Ectodermal cell (in vitro differentiated cells): ENCODE measurements at regions not wholly inside any gene's neighbourhood (a gene's known extent, or its start where the extent isn't known, plus 50 kb on each side); places are given as distances from the start of the nearest gene placed in this dataset.

Experiments used
- H3K27ac ChIP-seq: 2 replicates; pipeline ENCODE4 v1.7.0; 2013; ENCODE audit warnings: mild to moderate bottlenecking, low read depth, low read length; ENCODE audit not compliant: insufficient read depth, poor library complexity, severe bottlenecking
- H3K27me3 ChIP-seq: 2 replicates; pipeline ENCODE4 v1.7.0; 2013; ENCODE audit warnings: mild to moderate bottlenecking, low read length; ENCODE audit not compliant: insufficient read depth, control insufficient read depth, poor library complexity, severe bottlenecking
- H3K36me3 ChIP-seq: one replicate; pipeline ENCODE4 v1.7.0; 2013; ENCODE audit warnings: low read length; ENCODE audit not compliant: control insufficient read depth, insufficient read depth
- H3K4me1 ChIP-seq: one replicate; pipeline ENCODE4 v1.7.0; 2013; ENCODE audit warnings: low read length; ENCODE audit not compliant: control insufficient read depth, insufficient read depth
- H3K4me3 ChIP-seq: 2 replicates; pipeline ENCODE4 v1.7.0; 2013; ENCODE audit warnings: low read depth, low read length, control low read depth; ENCODE audit not compliant: insufficient read depth
- H3K9me3 ChIP-seq: 2 replicates; pipeline ENCODE4 v1.7.0; 2013; ENCODE audit warnings: mild to moderate bottlenecking, low read length, moderate library complexity; ENCODE audit not compliant: control insufficient read depth
- WGBS, 2 experiments: methylation state at CpG; one replicate each; pipeline ENCODE4 v1.1.7; 2013; ENCODE audit warnings: missing lambda C conversion rate in 2 of 2; 5-methylcytosine and 5-hydroxymethylcytosine counted together

- H3K36me3 ChIP-seq = no peaks in the 10 kb centered on the region
- no peak overlapping the region for H3K27ac ChIP-seq
- 100% methylated on average over 1 of the region's 1 CpG for WGBS, 2 experiments
- H3K4me3 ChIP-seq = no peak overlapping the region
- peaks cover 2% of the 10 kb centered on the region for H3K4me1 ChIP-seq
- H3K9me3 ChIP-seq = no peaks in the 10 kb centered on the region
- H3K27me3 ChIP-seq = no peaks in the 10 kb centered on the region
Measured at GRCh38 chr9:7341571-7341970, 458.0 kb downstream of the DMAC1 start.

GRCh38 chr9:7340451-7340850, 459.1 kb downstream of the DMAC1 start:
- no peaks in the 10 kb centered on the region for H3K27me3 ChIP-seq
- no peak overlapping the region for H3K4me3 ChIP-seq
- H3K36me3 ChIP-seq = no peaks in the 10 kb centered on the region
- no peaks in the 10 kb centered on the region for H3K9me3 ChIP-seq
- H3K27ac ChIP-seq = no peak overlapping the region
- 88% methylated on average over 2 of the region's 2 CpGs; no CpG with 5 or more reads in 1 of the 2 experiments for WGBS, 2 experiments
- H3K4me1 ChIP-seq = peaks cover 2% of the 10 kb centered on the region

- H3K9me3 ChIP-seq = no peaks in the 10 kb centered on the region
- 87 to 89% methylated on average over 5 to 6 of the region's 6 CpGs for WGBS, 2 experiments
- H3K27me3 ChIP-seq = no peaks in the 10 kb centered on the region
- H3K4me1 ChIP-seq = peaks cover 2% of the 10 kb centered on the region
- H3K4me3 ChIP-seq = no peak overlapping the region
- no peak overlapping the region for H3K27ac ChIP-seq
- H3K36me3 ChIP-seq = no peaks in the 10 kb centered on the region
Measured at GRCh38 chr9:7338586-7339281, 460.8 kb downstream of the DMAC1 start.

- Histone ChIP-seq H3K4me3 (no peak overlapping the region), H3K27ac (no peak overlapping the region), H3K9me3 (no peaks in the 10 kb centered on the region), H3K36me3 (no peaks in the 10 kb centered on the region), H3K27me3 (no peaks in the 10 kb centered on the region), H3K4me1 (no peaks in the 10 kb centered on the region)
- 86 to 87% methylated on average over 1 of the region's 2 CpGs for WGBS, 2 experiments
Measured at GRCh38 chr9:7336356-7337065, 463.1 kb downstream of the DMAC1 start.

GRCh38 chr9:7333719-7334118, 465.9 kb downstream of the DMAC1 start:
- WGBS, 2 experiments = 89% methylated on average over 1 of the region's 1 CpG; no CpG with 5 or more reads in 1 of the 2 experiments
- Histone ChIP-seq H3K4me1 (no peaks in the 10 kb centered on the region), H3K9me3 (no peaks in the 10 kb centered on the region), H3K27ac (no peak overlapping the region), H3K27me3 (no peaks in the 10 kb centered on the region), H3K4me3 (no peak overlapping the region), H3K36me3 (no peaks in the 10 kb centered on the region)

GRCh38 chr9:7332780-7333179, 466.8 kb downstream of the DMAC1 start:
- Histone ChIP-seq H3K4me3 (no peak overlapping the region), H3K36me3 (no peaks in the 10 kb centered on the region), H3K4me1 (no peaks in the 10 kb centered on the region), H3K9me3 (no peaks in the 10 kb centered on the region), H3K27me3 (no peaks in the 10 kb centered on the region), H3K27ac (no peak overlapping the region)

GRCh38 chr9:7328453-7328852, 471.1 kb downstream of the DMAC1 start:
- H3K9me3 ChIP-seq = no peaks in the 10 kb centered on the region
- no peak overlapping the region for H3K27ac ChIP-seq
- no peaks in the 10 kb centered on the region for H3K4me1 ChIP-seq
- no peaks in the 10 kb centered on the region for H3K36me3 ChIP-seq
- no peak overlapping the region for H3K4me3 ChIP-seq
- H3K27me3 ChIP-seq = no peaks in the 10 kb centered on the region

GRCh38 chr9:7325995-7326394, 473.6 kb downstream of the DMAC1 start:
- H3K36me3 ChIP-seq = no peaks in the 10 kb centered on the region
- no peak overlapping the region for H3K4me3 ChIP-seq
- H3K4me1 ChIP-seq = no peaks in the 10 kb centered on the region
- no peaks in the 10 kb centered on the region for H3K27me3 ChIP-seq
- WGBS, 2 experiments = 94 to 98% methylated on average over 1 of the region's 1 CpG
- H3K27ac ChIP-seq = no peak overlapping the region
- no peaks in the 10 kb centered on the region for H3K9me3 ChIP-seq

GRCh38 chr9:7324152-7324598, 475.4 kb downstream of the DMAC1 start:
- H3K4me3 ChIP-seq = no peak overlapping the region
- WGBS, 2 experiments = 98 to 100% methylated on average over 3 of the region's 3 CpGs
- no peaks in the 10 kb centered on the region for H3K36me3 ChIP-seq
- no peaks in the 10 kb centered on the region for H3K4me1 ChIP-seq
- H3K9me3 ChIP-seq = no peaks in the 10 kb centered on the region
- no peaks in the 10 kb centered on the region for H3K27me3 ChIP-seq
- no peak overlapping the region for H3K27ac ChIP-seq

GRCh38 chr9:7320841-7321240, 478.7 kb downstream of the DMAC1 start:
- no peaks in the 10 kb centered on the region for H3K36me3 ChIP-seq
- no peaks in the 10 kb centered on the region for H3K4me1 ChIP-seq
- no peak overlapping the region for H3K27ac ChIP-seq
- no peaks in the 10 kb centered on the region for H3K9me3 ChIP-seq
- H3K27me3 ChIP-seq = no peaks in the 10 kb centered on the region
- no peak overlapping the region for H3K4me3 ChIP-seq
- 95% methylated on average over 7 of the region's 7 CpGs for WGBS, 2 experiments
